M059J (cell line): ENCODE measurements at regions not wholly inside any gene's neighbourhood (a gene's known extent, or its start where the extent isn't known, plus 50 kb on each side); places are given as distances from the start of the nearest gene placed in this dataset.
"Not testable (repeated sequence)": the region's sequence is repeated elsewhere in the genome, so short reads cannot be mapped to it uniquely, and the experiment has no call there.

Experiments
- DNase-seq: peaks from one replicate; pipeline ENCODE4 v3.0.0-alpha.2; 2012; ENCODE audit warnings: low read depth

DNA sequence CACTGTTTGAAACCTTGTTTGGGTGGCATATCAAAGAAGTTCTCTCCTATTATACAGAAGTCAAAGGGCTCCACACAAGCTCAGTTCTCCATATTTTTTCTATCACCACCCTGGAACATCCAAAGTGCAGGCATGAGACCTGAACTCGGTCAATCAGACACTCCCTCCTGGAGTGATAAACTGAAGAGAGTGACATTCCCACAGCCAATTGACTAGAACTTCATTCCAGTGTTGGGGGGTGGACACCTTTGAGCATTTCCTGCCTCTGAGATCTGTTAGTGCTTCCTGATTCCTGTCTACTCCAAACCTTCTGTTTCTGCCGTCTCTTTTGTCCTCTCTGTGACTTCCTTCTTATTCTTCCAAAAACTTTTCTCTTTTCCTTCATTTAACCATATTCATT is 220.7 kb upstream of the NOX3 start:
- peak; percentile 49 for DNase-seq

DNA sequence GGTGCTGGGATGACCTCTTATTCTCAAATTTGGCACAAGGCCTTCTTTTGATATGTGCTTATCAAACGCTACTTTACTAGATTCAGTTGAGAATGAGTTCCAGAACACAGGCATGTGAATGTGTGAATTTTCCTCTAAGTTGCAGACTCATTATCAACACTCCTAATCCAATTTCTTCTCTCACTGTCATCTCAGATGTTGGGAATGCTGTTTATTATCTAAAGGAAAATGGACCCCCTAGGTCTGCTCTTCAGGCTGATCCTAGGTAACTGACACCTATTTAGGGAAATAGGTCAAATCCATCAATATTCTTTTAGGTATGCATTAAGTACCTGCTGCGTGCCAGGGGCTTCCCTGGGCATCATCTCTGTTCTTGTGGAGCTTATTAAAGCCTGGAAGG is 215.0 kb upstream of the NOX3 start:
- no peak for DNase-seq

DNA sequence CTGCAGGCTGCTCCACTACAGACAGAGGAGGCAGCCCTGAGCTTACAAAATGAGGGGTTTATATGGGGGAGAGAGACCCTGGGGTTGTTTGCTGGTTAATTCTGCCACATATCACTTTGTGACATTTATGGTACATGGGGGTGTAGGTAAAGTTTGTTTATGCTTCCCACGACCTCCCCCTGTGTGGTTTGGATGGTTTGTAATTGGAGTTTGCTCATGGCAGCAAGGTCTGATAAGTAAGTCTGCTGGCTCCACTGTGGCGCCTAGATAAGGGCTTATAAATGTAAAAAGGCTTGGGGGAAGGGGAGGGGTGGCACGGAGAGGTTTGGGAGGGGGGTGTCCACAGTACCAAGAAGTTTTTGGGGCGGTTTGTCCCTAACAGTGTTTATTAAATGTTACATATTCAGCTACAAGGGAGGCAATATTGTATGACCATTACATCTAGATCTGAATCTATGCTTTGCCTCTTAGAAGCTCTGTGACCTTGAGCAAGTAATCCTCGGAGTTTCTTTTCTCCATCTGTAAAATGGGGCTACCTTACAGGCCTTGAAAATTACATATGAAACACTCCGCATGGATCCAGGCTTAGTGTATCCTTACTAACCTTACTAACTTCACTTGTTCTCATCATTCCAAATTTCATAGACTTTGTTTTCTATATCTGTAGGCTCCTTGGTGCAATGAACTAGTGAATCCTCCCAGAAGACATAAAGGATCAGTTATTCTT is 204.8 kb upstream of the NOX3 start:
- no peak for DNase-seq

DNA sequence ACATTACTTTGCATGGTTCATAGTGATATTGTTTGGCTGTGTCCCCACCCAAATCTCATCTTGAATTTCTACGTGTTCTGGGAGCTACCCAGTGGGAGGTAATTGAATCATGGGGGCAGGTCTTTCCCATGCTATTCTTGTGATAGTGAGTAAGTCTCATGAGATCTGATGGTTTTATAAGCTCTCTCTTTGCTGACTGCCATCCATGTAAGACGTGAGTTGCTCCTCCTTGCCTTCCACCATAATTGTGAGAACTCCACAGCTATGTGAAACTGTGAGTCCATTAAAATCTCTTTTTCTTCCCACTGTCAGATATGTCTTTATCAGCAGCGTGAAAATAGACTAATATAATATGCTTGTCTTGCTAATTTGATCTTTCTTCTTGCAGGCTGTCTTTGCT is 200.4 kb upstream of the NOX3 start:
- no peak for DNase-seq

DNA sequence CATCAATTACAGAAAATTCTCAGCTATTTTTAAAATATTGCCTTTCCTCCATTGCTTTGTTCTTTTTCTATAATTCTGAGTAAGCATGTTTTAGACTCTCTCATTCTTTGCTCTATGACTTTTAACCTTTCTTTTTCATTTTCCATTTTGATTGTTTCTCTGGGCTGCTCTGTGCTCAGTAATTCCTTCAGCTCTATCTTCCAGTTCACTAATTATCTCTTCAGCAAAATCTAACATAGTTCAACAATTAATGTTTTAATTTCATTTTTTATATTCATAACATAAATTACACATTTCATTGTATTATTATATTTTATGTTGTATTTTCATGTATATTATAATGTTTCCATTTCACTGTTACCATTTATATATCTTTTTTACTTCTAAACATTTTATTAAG is 198.8 kb upstream of the NOX3 start:
- no peak for DNase-seq

DNA sequence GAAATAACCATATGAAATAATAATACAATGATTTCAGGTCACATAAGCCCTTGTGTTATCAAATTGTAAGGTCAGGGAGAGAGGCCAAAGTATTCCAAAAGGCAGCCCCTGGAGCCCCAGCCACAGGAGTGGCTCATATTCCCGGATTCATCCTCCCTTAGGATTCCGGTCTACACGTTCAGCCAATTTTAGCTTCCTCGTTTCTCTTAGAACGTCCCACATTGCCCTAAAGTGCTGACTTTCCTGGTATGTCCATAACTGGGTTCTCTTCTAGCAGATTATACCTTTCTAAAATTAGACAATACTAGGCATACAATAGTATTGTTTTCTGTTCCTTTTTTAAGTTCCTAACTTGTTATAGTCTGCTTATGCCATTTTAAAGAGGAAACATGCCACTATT is 192.7 kb upstream of the NOX3 start:
- no peak for DNase-seq

DNA sequence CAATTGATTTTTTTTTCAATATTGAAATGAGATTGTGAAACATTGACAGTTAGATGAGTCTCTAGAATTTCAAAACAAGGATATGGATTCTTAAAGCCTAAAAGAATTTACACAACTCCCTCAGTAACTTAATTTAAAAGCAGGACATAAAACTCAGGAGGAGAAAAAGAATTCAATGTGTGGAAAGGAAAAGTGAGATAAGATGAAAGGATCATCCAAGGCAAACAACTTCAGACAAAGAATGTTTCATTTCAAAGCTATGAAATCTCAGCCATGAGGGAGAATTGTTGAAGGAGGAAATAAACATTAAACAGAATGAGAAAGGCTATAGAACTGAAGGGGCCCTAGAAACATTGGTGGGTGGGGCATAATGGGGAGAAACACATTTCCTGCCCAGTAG is 191.7 kb upstream of the NOX3 start:
- DNase-seq = peak; percentile 9

DNA sequence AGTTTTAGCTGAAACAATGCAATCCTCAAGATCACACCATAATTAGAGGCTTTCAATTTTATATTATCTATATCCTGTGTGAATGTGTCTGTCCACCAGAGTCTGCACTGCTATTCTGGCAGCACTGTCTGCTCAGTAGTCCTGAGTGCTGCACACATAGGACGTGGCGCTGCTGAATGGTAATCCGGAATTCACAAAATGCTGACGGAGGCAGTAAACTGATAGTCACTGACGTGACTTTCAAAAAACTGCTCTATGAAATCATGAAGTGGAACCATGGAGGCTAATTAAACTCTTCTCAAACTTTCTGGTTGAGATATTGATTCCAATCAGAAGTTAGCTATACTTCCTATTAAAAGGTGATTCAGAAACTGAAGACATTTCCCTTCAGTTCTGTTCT is 190.8 kb upstream of the NOX3 start:
- DNase-seq = peak; percentile 43

DNA sequence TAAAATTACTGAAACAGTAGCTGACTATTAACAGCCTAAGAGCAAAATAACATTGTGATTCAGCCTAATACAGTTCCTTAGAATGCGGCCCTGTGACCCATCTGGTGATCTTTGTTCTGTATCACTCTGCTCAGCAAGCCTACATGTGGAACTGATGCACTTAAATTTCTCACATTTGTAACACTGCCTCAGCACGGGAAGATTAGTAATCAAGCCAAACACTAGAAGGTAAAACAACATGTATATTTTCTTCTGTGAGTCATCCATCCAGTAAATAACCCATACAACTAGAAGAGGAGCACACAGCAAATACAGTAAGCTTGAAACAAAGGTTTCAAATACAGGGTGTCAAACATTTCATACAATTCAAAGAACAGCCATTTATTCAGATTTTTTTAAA is 189.7 kb upstream of the NOX3 start:
- DNase-seq = peak; percentile 63

DNA sequence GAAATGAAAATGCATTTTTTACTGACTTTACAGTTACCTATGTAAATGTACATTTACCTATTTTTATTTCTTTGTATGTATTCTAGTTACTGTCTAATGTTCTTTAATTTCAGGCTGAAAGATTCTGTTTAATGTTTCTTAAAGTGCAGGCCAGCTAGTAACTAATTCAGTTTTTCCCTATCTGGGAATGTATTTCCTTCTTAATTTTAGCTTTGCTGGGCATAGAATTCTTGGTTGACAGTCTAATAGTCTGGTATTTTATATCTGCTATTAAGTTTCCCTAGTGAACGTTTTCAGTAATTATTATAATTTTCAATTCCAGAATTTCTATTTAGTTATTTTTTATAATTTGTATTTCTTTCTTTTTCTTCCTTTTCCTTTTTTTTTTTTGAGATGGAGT is 186.0 kb upstream of the NOX3 start:
- DNase-seq = no peak

DNA sequence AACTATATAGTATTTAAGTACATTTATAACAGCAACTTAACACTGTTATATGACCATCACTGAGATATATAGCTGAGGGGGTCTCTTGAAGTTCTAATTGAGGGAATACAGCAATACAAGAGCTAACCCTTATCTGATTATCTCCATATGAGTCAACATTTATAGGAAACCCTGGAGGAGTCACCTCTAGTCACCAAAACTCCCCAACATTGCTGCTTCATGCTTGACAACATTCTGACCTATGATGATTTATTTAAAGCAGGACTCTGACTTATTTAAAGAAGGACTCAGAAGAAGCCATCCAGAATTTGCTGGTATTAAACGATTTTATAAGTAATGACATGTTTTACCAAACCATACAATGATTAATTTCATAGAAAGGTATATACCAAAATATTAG is 182.6 kb upstream of the NOX3 start:
- peak; percentile 76 for DNase-seq

DNA sequence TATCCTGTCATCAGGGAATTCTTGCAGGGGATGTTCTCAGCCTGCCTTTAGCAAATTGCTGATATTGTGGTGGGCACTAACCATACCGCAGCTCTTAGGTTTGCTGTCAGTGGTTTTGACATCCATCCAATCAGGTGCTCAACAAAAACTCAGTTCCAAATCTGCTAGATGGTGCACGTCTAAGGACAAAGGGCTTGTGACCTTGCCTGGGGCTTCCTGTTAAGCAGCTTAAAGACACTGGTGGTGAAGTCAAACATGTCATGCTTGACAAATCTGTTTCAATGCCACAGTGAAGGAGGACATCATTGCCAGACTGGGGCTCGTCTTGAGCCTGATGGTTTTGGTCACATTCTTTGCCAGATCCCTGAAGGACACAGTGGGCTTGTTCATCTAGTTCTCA is 179.8 kb upstream of the NOX3 start:
- DNase-seq = peak; percentile 4

DNA sequence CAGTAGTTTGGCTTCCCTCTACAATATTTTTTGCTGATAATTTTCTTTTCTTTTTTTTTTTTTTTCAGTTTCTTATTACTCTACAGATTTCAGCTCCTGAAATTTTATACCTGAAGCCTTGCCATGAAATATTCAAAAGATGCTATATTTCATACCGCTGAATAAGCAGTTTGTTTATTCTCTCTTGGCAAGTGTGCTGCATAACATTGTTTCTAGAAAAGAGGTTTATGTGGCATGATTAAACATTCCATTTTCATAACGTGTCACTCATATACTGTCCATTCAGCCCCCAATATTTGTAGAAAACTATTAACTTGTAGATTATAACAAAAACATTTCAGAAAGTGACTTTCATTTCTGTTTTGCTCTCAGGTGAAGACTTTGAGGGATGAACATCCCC is 174.4 kb upstream of the NOX3 start:
- peak; percentile 25 for DNase-seq

DNA sequence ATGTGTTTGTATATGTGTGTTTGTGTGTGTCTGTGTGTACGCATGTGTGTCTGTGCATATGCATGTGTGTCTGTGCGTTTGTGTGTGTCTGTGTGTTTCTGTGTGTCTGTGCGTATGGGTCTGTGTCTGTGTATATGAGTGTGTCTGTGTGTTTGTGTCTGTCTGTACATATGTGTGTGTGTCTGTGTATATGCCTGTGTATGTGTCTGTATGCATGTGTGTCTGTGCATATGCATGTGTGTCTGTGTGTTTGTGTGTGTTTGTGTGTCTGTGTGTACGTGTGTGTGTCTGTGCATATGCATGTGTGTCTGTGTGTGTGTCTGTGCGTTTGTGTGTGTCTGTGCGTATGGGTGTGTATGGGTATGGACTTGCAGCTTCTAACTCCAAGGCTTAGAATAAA is 174.0 kb upstream of the NOX3 start:
- DNase-seq = no peak

DNA sequence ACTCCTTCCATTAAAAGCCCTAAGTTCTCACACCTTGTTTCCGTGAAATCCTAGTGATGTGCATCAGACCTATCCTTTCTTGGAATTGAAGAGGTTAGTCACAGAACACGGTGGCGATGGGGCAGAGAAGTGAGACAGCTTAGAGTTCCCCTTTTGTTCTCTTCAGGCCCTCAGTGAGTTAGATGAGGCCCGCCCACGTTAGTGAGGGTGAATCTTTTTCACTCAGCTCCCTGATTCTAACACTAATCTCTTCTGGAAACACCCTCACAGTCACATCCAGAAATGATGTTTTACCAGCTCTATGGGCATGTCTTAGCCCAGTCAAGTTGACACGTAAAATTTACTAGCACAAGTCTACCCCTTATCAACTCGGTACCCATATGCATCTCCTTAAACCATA is 172.7 kb upstream of the NOX3 start:
- DNase-seq = no peak

DNA sequence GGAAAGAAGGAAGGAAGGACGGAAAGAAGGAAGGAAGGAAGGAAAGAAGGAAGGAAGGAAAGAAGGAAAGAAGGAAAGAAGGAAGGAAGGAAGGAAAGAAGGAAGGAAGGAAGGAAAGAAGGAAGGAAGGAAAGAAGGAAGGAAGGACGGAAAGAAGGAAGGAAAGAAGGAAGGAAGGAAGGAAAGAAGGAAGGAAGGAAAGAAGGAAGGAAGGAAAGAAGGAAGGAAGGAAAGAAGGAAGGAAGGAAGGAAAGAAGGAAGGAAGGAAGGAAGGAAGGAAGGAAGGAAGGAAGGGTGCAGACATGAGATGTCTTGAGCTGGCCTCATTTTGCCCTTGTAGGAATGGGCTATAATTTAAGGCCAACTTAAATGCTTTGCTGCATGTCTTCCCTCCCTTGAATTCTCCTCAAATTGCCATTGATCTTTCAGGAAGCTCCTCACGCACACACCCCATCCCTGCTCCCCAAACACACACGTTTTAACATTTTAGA is 172.1 kb upstream of the NOX3 start:
- not testable (repeated sequence) for DNase-seq

DNA sequence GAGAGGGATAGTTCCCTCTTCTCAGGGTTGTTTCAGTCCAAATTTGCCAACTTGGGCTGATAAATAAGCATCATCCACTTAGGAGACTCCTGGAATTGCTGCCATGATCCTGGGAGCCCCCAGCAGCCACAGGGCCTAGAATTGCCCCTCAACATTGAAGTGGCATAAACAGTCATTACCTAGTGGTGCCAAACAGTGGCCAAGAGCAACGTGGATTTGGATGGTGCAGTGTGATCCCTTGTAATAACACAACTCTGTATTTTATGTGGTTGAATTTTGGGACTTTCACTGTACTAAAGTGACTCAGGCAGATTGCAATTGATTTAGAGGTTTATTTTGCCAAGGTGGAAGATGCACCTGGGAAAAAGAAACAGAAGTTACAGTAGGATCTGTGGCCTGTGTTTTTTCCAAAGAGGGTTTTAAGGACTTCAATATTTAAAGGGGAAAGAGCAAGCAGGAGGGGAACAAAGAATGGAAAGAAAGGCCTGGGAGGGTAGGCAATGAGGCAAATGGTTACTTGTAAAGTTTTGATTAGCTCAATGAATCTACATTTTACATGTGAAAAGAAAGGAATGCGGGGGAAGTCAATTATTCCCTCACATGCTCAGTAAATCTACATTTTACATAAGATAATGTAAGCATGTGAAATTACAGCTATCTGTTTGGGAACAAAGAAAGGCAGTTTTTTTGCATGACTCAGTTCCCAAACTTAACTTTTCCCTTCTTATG is 168.0 kb upstream of the NOX3 start:
- no peak for DNase-seq

DNA sequence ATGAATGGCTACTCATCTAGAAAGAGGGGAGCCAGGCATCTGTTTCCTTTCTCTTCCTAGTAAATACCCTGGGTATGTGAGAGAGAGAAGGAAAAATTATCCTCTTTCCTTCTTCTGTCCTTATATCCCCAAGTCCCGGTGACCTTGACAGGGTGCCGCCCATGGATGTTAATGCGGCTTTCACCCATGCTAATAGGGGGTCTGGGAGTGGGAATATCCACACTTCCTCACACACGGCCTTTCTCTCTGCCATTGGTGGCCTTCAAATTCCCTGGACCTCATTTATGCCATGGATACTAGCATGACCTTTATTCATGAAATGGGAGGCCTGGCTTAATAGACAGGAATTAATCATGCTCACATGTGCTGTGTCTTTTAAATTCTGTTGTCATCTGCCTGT is 159.0 kb upstream of the NOX3 start:
- DNase-seq = no peak

DNA sequence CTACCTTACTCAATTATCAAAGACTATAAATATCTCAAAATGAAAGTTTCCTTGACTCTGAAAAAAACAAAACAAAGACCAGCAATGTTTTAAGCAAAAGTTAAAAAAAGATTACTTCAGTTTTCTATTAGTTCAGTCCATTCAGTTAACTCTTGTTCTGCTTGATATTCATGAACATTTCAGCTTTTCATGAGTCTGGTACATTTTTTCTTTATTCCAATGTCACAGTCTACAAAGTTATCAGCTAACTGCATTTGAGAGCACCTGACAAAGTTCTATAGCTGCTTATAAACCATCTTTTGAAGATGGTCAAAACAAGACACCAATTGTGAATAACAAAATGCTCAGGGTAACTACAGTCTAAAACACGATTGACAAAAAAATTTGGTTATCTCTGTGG is 156.1 kb upstream of the NOX3 start:
- DNase-seq = no peak

DNA sequence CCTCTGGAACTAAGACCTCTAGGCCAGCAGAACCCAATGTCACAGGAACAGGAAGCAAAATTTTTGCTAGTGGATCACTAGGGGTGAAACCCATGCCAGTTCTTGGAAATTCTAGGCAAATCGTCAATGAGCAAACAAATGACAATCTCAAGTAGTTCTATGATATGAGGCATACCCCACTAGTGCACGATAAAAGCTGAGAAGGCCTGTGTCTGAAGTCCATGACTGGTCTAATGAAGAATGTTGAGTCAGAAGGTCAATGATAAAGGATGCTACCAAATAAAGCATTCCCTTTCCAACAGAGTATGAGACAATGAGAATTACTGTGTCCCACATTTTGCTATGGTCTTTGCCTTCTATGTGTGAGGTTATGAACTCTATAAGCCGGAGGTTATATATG is 149.4 kb upstream of the NOX3 start:
- DNase-seq = peak; percentile 50

DNA sequence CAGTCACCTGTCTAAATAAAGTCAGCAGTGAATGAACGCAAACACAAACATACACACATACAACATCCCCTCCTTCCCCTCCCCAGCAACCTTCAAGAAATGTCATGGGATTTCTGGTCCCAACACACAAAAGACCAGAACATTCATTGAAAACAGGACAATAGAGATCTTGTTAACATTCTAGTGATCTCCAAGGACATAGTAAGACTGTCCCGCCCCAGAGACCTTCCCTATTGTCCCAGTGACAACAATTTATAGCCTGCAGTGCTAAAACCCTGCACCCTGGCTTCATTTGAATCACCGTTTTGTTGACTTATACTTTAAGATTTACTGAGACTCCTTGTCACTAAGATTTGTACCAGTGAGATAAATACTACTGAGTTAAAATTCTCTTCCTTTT is 143.9 kb upstream of the NOX3 start:
- DNase-seq = no peak

DNA sequence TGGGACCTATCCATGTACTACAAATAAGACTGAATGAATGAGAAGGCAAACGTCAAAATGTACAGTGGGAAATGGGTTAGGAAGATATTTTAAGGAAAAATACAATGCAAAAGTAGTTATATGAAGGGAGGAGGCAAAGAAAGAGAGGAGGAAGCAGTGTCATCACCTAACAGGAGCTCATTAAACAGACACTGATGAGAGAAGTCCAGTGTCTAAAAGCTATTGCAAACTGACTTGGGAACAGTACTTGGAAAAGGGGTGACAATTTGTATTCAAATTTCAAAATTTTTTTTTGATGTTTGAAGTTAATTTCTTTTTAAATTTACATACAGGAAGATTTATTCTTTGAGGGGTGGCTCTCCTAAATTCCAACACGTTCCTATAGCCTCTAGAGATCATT is 143.5 kb upstream of the NOX3 start:
- DNase-seq = no peak

DNA sequence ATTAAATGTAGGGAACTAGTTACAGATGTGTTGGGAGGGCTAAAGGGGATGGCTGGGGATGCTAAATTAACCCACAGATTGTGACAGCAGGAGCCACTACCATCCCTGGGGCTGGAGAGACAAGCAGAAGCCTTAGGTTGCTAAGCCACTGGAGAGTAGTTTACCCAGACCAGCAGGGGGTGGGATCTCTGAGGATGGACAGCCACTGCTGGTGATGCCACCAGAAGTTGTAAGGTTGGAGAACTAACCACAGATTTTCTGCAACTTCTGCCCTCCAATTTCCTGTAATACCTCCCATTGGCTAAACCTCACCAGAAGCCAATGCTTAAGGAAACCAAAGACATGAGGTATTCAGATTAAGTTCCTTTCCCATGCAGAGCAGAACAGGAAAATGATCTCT is 139.6 kb upstream of the NOX3 start:
- DNase-seq = no peak

DNA sequence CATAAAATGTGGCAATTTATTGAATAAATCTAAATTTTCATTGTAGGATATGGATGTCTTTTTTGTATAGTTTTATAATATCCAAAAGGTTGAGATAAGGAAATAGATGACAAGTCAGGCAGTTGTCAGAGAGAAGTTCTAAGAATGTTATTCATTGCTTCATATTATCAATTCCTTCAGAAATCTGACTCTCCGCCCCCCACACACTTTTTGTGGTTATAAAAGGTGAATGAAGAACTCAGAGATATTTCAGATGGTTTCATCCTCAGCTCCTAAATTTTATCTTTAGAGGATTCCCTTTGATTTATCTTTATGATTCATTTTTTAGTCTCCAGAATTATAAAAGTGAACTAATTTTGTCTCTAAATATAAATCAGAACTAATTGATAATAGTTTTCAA is 136.1 kb upstream of the NOX3 start:
- no peak for DNase-seq
